AG08396 (cell line): ENCODE measurements at regions not wholly inside any gene's neighbourhood (a gene's known extent, or its start where the extent isn't known, plus 50 kb on each side); places are given as distances from the start of the nearest gene placed in this dataset.

Experiments used
- DNase-seq: peaks from one replicate; pipeline ENCODE4 v3.0.0; 2012; ENCODE audit warnings: low spot score, mixed read lengths

- no peak for DNase-seq
Observed at GRCh38 chr2:120866071-120866470, 130.4 kb downstream of the GLI2 start.

GRCh38 chr2:120866483-120867140, 130.9 kb downstream of the GLI2 start:
- no peak for DNase-seq

GRCh38 chr2:120867290-120868241, 131.9 kb downstream of the GLI2 start:
- DNase-seq = peak; percentile 91

- no peak for DNase-seq
Observed at GRCh38 chr2:120868366-120868765, 132.7 kb downstream of the GLI2 start.

GRCh38 chr2:120869036-120869729, 133.5 kb downstream of the GLI2 start:
- no peak for DNase-seq

GRCh38 chr2:120869730-120870466, 134.2 kb downstream of the GLI2 start:
- DNase-seq = no peak

GRCh38 chr2:120870467-120870788, 134.8 kb downstream of the GLI2 start:
- DNase-seq = no peak

GRCh38 chr2:120871016-120871635, 135.5 kb downstream of the GLI2 start:
- DNase-seq = no peak

- no peak for DNase-seq
Observed at GRCh38 chr2:120871881-120872620, 136.4 kb downstream of the GLI2 start.

- no peak for DNase-seq
Observed at GRCh38 chr2:120873958-120874887, 138.6 kb downstream of the GLI2 start.

- no peak for DNase-seq
Observed at GRCh38 chr2:120874888-120875275, 139.2 kb downstream of the GLI2 start.

- no peak for DNase-seq
Observed at GRCh38 chr2:120875431-120875830, 139.8 kb downstream of the GLI2 start.

GRCh38 chr2:120876526-120877280, 141.0 kb downstream of the GLI2 start:
- DNase-seq = no peak

- no peak for DNase-seq
Observed at GRCh38 chr2:120877409-120877808, 141.7 kb downstream of the GLI2 start.

- DNase-seq = no peak
Observed at GRCh38 chr2:120878970-120879369, 143.3 kb downstream of the GLI2 start.

- no peak for DNase-seq
Observed at GRCh38 chr2:120879431-120880295, 144.0 kb downstream of the GLI2 start.

GRCh38 chr2:120880381-120880780, 144.7 kb downstream of the GLI2 start:
- DNase-seq = no peak
